Gastrocnemius medialis (tissue), 4 donors: ENCODE measurements at regions not wholly inside any gene's neighbourhood (a gene's known extent, or its start where the extent isn't known, plus 50 kb on each side); places are given as distances from the start of the nearest gene placed in this dataset.

ENCODE experiments used
- CTCF ChIP-seq, 5 experiments: fragments of 450-650 bp in 3 of 5; fragments of 200-600 bp in 2 of 5; sonication (generic) in 2 of 5; IDR thresholded peaks in 4 of 5; conservative IDR thresholded peaks in 1 of 5; 1 replicate in 4 of 5; 2 replicates in 1 of 5; pipeline ENCODE4 v1.5.1; 2016 to 2019; ENCODE audit warnings: antibody characterized with exemption in 5 of 5, mild to moderate bottlenecking in 3 of 5, moderate library complexity in 3 of 5
- POLR2A ChIP-seq, 2 donors: fragments of 450-650 bp; IDR thresholded peaks; one replicate each; pipeline ENCODE4 v1.6.1; 2017; ENCODE audit warnings: antibody characterized with exemption in 2 of 2, mild to moderate bottlenecking in 2 of 2, moderate library complexity in 2 of 2

- TF ChIP-seq POLR2A (IDR thresholded peaks at IDR 0.05) (no peak), CTCF (IDR thresholded peaks at IDR 0.05 in 4 of 5, conservative IDR thresholded peaks at IDR 0.05 in 1 of 5) (no peak)
Measured at GRCh38 chr5:179422908-179423481, 77.7 kb upstream of the ADAMTS2 start.
